ENCODE measurements at regions not wholly inside any gene's neighbourhood (a gene's known extent, or its start where the extent isn't known, plus 50 kb on each side); places are given as distances from the start of the nearest gene placed in this dataset.

DNA sequence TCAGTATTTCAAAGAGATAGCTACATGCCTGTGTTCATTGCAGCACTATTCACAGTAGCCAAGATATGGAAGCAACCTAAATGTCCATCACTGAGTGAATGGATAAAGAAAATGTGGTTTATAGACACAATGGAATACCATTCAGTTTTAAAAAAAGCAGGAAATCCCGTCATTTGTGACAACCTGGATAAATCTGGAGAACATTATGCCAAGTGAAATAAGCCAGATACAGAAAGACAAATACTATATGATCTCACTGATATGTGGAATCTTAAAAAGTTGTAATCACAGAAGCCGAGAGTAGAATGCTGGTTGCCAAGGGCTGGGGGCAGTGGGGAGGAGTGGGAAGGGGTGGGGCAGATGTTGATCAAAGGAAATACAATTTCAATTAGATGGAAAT is 235.8 kb upstream of the IGFBP3 start:
- intact Hi-C loops (cut with DNase I) = no loop called here
- H3K4me1 ChIP-seq = no peaks in the 10 kb centered on the region

DNA sequence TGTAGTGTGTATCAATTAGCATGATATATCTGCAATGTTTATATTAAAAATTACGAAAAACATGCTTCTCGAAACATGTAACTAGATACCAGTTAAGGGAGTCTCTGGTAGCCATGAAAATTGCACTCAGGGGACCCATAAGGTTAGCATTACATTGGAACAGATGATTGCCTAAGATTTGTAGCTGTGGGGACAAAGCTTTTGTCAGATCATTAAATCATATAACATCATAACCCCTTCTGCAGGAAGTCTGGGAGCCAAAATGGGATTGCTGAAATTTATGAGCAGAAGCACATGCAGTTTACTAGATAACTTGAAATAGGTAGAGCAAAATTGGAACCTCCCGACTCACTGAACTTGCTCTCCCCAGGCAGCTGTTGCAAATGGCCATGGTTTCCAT is 235.0 kb upstream of the IGFBP3 start:
- Histone ChIP-seq H3K27ac (no peak overlapping the region), H3K36me3 (replicated peaks in 1 of 2; ENCODE audit: insufficient read depth in 1 of 2, low read depth in 2 of 2) (no peaks in the 10 kb centered on the region), H3K27me3 (no peaks in the 10 kb centered on the region), H3K9me3 (no peaks in the 10 kb centered on the region), H3K4me1 (no peaks in the 10 kb centered on the region), H3K4me3 (no peak overlapping the region)
- ATAC-seq (no peak), DNase-seq (no peak)
- TF ChIP-seq, protein P1, sequence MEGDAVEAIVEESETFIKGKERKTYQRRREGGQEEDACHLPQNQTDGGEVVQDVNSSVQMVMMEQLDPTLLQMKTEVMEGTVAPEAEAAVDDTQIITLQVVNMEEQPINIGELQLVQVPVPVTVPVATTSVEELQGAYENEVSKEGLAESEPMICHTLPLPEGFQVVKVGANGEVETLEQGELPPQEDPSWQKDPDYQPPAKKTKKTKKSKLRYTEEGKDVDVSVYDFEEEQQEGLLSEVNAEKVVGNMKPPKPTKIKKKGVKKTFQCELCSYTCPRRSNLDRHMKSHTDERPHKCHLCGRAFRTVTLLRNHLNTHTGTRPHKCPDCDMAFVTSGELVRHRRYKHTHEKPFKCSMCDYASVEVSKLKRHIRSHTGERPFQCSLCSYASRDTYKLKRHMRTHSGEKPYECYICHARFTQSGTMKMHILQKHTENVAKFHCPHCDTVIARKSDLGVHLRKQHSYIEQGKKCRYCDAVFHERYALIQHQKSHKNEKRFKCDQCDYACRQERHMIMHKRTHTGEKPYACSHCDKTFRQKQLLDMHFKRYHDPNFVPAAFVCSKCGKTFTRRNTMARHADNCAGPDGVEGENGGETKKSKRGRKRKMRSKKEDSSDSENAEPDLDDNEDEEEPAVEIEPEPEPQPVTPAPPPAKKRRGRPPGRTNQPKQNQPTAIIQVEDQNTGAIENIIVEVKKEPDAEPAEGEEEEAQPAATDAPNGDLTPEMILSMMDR (IDR thresholded peaks at IDR 0.05) = no peak
- TF ChIP-seq POLR2A (IDR thresholded peaks at IDR 0.05) = no peak
- intact Hi-C loops (cut with DNase I) = no loop called here
- WGBS, 2 donors = 69 to 83% methylated on average over 3 of the region's 3 CpGs

More for the DNA sequence above, 235.8 kb upstream of the IGFBP3 start:
- DNase-seq (no peak), ATAC-seq (no peak)
- Histone ChIP-seq H3K27ac (no peak overlapping the region), H3K9me3 (no peaks in the 10 kb centered on the region), H3K27me3 (no peaks in the 10 kb centered on the region), H3K36me3 (replicated peaks in 1 of 2; ENCODE audit: insufficient read depth in 1 of 2, low read depth in 2 of 2) (no peaks in the 10 kb centered on the region), H3K4me3 (no peak overlapping the region)
- TF ChIP-seq, protein P1 (IDR thresholded peaks at IDR 0.05) = no peak
- WGBS, 2 donors = 20 to 28% methylated on average over 2 of the region's 2 CpGs

DNA sequence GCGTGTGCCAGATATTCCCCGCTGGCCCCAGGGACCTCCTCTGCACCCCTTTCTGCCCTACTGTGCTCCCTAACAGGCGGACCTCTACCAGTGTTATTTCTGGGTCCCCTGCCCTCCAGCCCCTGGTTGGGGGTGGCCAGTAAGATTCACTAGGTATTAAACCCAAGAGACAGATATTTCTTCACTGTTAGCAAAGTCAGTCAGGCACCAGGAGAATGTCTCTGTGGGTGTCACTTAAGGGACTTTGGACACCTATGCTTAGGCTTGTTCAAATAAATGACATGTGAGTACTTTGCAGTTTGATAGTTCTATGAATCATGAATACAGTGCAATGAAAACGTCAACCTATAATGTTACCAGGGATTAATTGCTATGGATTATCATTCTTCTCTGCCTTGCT is 234.3 kb upstream of the IGFBP3 start:
- H3K36me3 ChIP-seq (replicated peaks in 1 of 2; ENCODE audit: insufficient read depth in 1 of 2, low read depth in 2 of 2) = no peaks in the 10 kb centered on the region
- intact Hi-C loops (cut with DNase I) = no loop called here
- no peaks in the 10 kb centered on the region for H3K9me3 ChIP-seq
- no peaks in the 10 kb centered on the region for H3K27me3 ChIP-seq
- ATAC-seq (no peak), DNase-seq (no peak)
- 62 to 81% methylated on average over 4 of the region's 4 CpGs for WGBS, 2 donors
- no peak overlapping the region for H3K4me3 ChIP-seq
- TF ChIP-seq, protein P1 (IDR thresholded peaks at IDR 0.05) = no peak
- TF ChIP-seq POLR2A (IDR thresholded peaks at IDR 0.05) = no peak
- H3K4me1 ChIP-seq = no peaks in the 10 kb centered on the region
- no peak overlapping the region for H3K27ac ChIP-seq

DNA sequence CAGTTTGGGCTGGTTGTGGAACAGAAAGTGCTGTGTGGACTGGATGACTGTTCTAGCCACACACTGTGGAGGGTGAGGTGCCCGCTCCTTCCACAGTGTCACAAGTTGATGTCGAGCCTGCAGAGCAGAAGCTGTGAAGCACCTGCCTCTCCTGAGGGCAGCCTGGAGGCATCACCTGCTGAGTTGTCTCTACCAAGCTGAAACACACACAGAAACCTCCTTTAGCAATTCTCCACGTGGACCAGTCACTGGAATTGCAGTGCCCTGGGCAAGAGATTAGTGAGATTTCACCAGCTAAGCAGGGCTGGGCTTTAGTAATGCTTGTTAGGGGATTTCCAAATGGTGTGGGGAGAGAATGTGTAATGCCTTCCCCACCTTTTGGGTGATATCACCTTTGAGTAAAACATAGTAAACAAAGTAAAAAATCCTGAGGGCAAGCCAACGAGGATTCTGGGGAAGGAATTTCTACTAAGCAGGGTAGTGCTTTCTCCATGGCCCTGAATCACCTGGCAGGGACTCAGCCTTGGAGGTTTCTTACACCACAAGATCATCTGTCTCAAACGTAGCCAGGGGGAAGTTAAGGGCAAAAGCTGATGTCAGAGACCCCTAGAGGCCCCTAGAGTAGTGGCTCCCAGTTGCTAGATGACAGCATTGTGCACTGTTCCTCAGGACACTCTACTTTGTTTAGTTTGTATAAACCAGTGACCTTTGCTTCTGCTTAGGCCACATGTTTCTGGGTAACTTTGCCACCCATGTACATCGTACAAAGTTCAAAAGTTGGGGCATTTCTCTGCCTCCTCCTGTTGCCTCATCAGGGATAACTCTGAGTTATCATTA is 233.1 kb upstream of the IGFBP3 start:
- no peaks in the 10 kb centered on the region for H3K27me3 ChIP-seq
- no peaks in the 10 kb centered on the region for H3K36me3 ChIP-seq (replicated peaks in 1 of 2; ENCODE audit: insufficient read depth in 1 of 2, low read depth in 2 of 2)
- WGBS, 2 donors = 45 to 49% methylated on average over 6 of the region's 6 CpGs
- peak overlapping the region in 2 of 4 donors; percentile 37 to 42 for H3K27ac ChIP-seq
- TF ChIP-seq, protein P1 (IDR thresholded peaks at IDR 0.05) = no peak
- no peak for TF ChIP-seq POLR2A (IDR thresholded peaks at IDR 0.05)
- no peak overlapping the region for H3K4me3 ChIP-seq
- DNase-seq = no peak
- no peaks in the 10 kb centered on the region for H3K4me1 ChIP-seq
- intact Hi-C loops (cut with DNase I) = no loop called here
- H3K9me3 ChIP-seq = no peaks in the 10 kb centered on the region
- ATAC-seq = peak; percentile 75

DNA sequence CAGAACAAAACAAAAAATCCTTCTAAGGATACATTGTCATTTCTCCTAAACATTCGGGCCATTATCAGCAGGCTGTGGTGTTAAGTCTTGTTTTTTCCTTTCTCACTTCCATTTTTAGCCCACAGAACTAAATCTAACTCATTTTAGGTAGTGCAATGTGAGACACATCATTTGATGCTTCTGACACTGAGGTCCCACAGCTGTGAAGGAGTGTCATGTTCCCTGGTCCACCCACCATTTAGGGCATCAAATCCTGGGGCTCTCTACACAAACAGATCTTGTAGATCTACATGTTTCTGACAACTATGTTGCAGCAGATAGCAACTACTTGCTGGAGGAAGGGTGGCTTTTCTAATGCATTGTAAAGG is 232.5 kb upstream of the IGFBP3 start:
- Histone ChIP-seq H3K36me3 (replicated peaks in 1 of 2; ENCODE audit: insufficient read depth in 1 of 2, low read depth in 2 of 2) (no peaks in the 10 kb centered on the region), H3K4me3 (no peak overlapping the region), H3K27ac (peak overlapping the region in 2 of 4 donors; percentile 37 to 42), H3K27me3 (no peaks in the 10 kb centered on the region), H3K9me3 (no peaks in the 10 kb centered on the region), H3K4me1 (no peaks in the 10 kb centered on the region)
- TF ChIP-seq POLR2A (IDR thresholded peaks at IDR 0.05) = no peak
- TF ChIP-seq, protein P1 (IDR thresholded peaks at IDR 0.05) = no peak
- 32 to 58% methylated on average over 1 of the region's 1 CpG for WGBS, 2 donors
- DNase-seq (no peak), ATAC-seq (no peak)
- intact Hi-C loops (cut with DNase I) = no loop called here
